ENCODE measurements at regions not wholly inside any gene's neighbourhood (a gene's known extent, or its start where the extent isn't known, plus 50 kb on each side); places are given as distances from the start of the nearest gene placed in this dataset.
A peak's percentile ranks its signal among the peaks of the same experiment; 100 is the strongest.

GRCh38 chr7:21193895-21194294 is 234.0 kb upstream of the SP4 start:
- intact Hi-C loops (cut with DNase I), result no loop called here
- Histone ChIP-seq H3K27ac (ENCODE audit: low read length) (no peak overlapping the region), H3K4me1 (ENCODE audit: control insufficient read depth, insufficient read depth, low read length) (no peaks in the 10 kb centered on the region), H3K9me3 (ENCODE audit: control insufficient read depth, low read length) (no peaks in the 10 kb centered on the region), H3K4me3 (ENCODE audit: low read length) (no peak overlapping the region), H3K27me3 (ENCODE audit: control insufficient read depth, insufficient read depth) (no peaks in the 10 kb centered on the region)
- DNase-seq (no peak), ATAC-seq (no peak)
- WGBS, result 64% methylated on average over 2 of the region's 2 CpGs

DNA sequence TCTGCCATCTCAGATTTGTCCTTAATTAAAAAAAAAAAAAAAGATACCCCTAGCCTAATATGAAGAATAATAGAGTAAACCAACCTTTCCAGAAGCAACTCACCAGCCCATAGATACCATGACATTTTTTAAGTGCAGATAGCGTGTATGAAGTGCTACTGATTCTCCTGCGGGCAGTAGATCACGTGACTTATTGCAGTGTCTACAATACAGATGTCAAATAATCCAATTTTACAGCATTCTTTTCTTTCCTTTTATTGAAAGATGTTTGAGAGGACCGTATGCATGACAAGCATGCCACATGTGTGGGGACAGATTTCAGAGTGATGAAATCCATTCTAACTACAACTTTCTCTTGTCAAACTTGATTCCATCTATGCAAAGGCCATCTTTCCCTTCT is 232.9 kb upstream of the SP4 start:
- no peaks in the 10 kb centered on the region for H3K27me3 ChIP-seq (ENCODE audit: control insufficient read depth, insufficient read depth)
- intact Hi-C loops (cut with DNase I), result no loop called here
- DNase-seq (no peak), ATAC-seq (no peak)
- no peak overlapping the region for H3K27ac ChIP-seq (ENCODE audit: low read length)
- no peaks in the 10 kb centered on the region for H3K4me1 ChIP-seq (ENCODE audit: control insufficient read depth, insufficient read depth, low read length)
- H3K9me3 ChIP-seq (ENCODE audit: control insufficient read depth, low read length), result no peaks in the 10 kb centered on the region
- H3K4me3 ChIP-seq (ENCODE audit: low read length), result no peak overlapping the region
- WGBS, result 72% methylated on average over 4 of the region's 4 CpGs

- no peak for DNase-seq
- 89% methylated on average over 1 of the region's 1 CpG for WGBS
These were observed 229.0 kb upstream of the SP4 start for GRCh38 chr7:21198921-21199320.

DNA sequence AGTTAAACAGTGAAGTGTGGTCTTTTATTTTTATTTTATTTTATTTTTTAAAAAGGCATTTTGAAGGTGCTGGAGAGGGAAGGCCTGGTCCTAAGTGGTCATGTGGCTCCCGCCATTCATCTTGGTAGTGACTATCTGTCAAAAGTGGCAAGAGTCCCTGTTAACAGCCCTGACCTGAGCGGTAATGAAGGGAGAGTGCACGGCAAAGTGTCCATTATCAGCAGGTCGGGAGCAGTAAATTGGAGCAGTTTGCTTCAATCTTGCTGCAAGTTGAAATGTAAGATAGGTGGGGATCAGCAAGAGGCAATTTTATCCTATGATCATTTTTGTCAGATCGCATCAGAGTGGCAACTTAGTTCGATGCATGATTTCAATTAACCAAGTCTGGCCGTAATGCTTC is 227.4 kb upstream of the SP4 start:
- no peak for DNase-seq
- 58% methylated on average over 7 of the region's 7 CpGs for WGBS
- no peaks in the 10 kb centered on the region for H3K27me3 ChIP-seq (ENCODE audit: control insufficient read depth, insufficient read depth)
- no peaks in the 10 kb centered on the region for H3K4me1 ChIP-seq (ENCODE audit: control insufficient read depth, insufficient read depth, low read length)
- no peak overlapping the region for H3K4me3 ChIP-seq (ENCODE audit: low read length)
- no peaks in the 10 kb centered on the region for H3K9me3 ChIP-seq (ENCODE audit: control insufficient read depth, low read length)
- H3K27ac ChIP-seq (ENCODE audit: low read length), result no peak overlapping the region
- no peak for ATAC-seq
- intact Hi-C loops (cut with DNase I), result no loop called here

More at GRCh38 chr7:21198921-21199320, 229.0 kb upstream of the SP4 start:
- Histone ChIP-seq H3K27ac (ENCODE audit: low read length) (no peak overlapping the region), H3K4me1 (ENCODE audit: control insufficient read depth, insufficient read depth, low read length) (no peaks in the 10 kb centered on the region), H3K4me3 (ENCODE audit: low read length) (no peak overlapping the region), H3K27me3 (ENCODE audit: control insufficient read depth, insufficient read depth) (no peaks in the 10 kb centered on the region), H3K9me3 (ENCODE audit: control insufficient read depth, low read length) (no peaks in the 10 kb centered on the region)
- intact Hi-C loops (cut with DNase I), result no loop called here
- ATAC-seq, result no peak

- H3K4me3 ChIP-seq (ENCODE audit: low read length), result no peak overlapping the region
- no peaks in the 10 kb centered on the region for H3K4me1 ChIP-seq (ENCODE audit: control insufficient read depth, insufficient read depth, low read length)
- intact Hi-C loops (cut with DNase I), result no loop called here
- no peaks in the 10 kb centered on the region for H3K27me3 ChIP-seq (ENCODE audit: control insufficient read depth, insufficient read depth)
- WGBS, result 37% methylated on average over 1 of the region's 1 CpG
- DNase-seq, result no peak
- H3K27ac ChIP-seq (ENCODE audit: low read length), result no peak overlapping the region
- H3K9me3 ChIP-seq (ENCODE audit: control insufficient read depth, low read length), result no peaks in the 10 kb centered on the region
- ATAC-seq, result no peak
These were observed 213.2 kb upstream of the SP4 start for GRCh38 chr7:21214657-21215056.

- Histone ChIP-seq H3K9me3 (ENCODE audit: control insufficient read depth, low read length) (no peaks in the 10 kb centered on the region), H3K27me3 (ENCODE audit: control insufficient read depth, insufficient read depth) (no peaks in the 10 kb centered on the region), H3K27ac (ENCODE audit: low read length) (no peak overlapping the region), H3K4me1 (ENCODE audit: control insufficient read depth, insufficient read depth, low read length) (no peaks in the 10 kb centered on the region), H3K4me3 (ENCODE audit: low read length) (no peak overlapping the region)
- DNase-seq (no peak), ATAC-seq (no peak)
- intact Hi-C loops (cut with DNase I), result no loop called here
- WGBS, result 83% methylated on average over 1 of the region's 1 CpG
These were observed 212.6 kb upstream of the SP4 start for GRCh38 chr7:21215307-21215706.

- intact Hi-C loops (cut with DNase I), result no loop called here
- Histone ChIP-seq H3K27ac (ENCODE audit: low read length) (no peak overlapping the region), H3K4me1 (ENCODE audit: control insufficient read depth, insufficient read depth, low read length) (no peaks in the 10 kb centered on the region), H3K4me3 (ENCODE audit: low read length) (no peak overlapping the region), H3K9me3 (ENCODE audit: control insufficient read depth, low read length) (no peaks in the 10 kb centered on the region), H3K27me3 (ENCODE audit: control insufficient read depth, insufficient read depth) (no peaks in the 10 kb centered on the region)
- 43% methylated on average over 1 of the region's 1 CpG for WGBS
- no peak for DNase-seq
- no peak for ATAC-seq
These were observed 210.5 kb upstream of the SP4 start for GRCh38 chr7:21217365-21217764.

DNA sequence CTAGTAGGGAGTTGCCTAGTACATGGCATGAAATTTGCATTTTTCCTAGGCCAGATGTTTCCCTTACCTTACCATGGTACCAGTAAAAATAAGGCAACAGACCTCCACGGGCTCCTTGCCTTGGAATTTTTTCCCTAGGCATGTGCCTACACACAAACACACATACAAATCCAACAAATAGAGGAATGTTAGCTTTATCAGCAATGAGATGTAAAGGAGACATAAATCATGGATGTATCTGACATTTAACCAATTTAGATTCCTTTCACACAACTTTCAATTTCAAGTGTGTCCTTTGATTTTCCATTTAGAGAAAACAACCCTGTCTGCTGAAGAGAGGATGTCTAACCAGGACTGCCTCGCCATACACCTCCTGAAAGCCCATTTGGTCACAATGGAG is 209.7 kb upstream of the SP4 start:
- Histone ChIP-seq H3K4me3 (ENCODE audit: low read length) (no peak overlapping the region), H3K27ac (ENCODE audit: low read length) (no peak overlapping the region), H3K27me3 (ENCODE audit: control insufficient read depth, insufficient read depth) (no peaks in the 10 kb centered on the region), H3K9me3 (ENCODE audit: control insufficient read depth, low read length) (no peaks in the 10 kb centered on the region), H3K4me1 (ENCODE audit: control insufficient read depth, insufficient read depth, low read length) (no peaks in the 10 kb centered on the region)
- DNase-seq (no peak), ATAC-seq (no peak)
- WGBS, result 71% methylated on average over 2 of the region's 2 CpGs
- intact Hi-C loops (cut with DNase I), result no loop called here

DNA sequence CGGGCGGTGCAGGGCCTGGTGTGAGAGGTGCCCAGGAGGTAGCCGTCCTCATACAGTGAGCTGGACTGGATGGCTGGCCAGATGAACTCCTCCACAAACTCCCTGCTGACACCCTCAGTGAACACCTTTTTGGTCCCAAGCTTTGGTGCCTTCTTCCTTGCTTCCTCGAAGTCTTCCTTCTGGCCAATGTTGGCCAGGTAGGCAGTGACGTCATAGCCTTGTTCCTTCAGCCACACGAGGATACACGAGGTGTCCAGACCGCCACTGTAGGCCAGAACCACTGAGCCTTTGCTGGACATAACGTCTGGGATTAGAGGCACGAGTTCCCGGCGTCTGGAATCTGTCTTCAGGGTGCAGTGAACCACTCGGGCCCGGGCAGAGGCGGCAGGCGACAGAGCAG is 206.8 kb upstream of the SP4 start:
- Histone ChIP-seq H3K9me3 (ENCODE audit: control insufficient read depth, low read length) (no peaks in the 10 kb centered on the region), H3K4me1 (ENCODE audit: control insufficient read depth, insufficient read depth, low read length) (no peaks in the 10 kb centered on the region), H3K27me3 (ENCODE audit: control insufficient read depth, insufficient read depth) (no peaks in the 10 kb centered on the region), H3K4me3 (ENCODE audit: low read length) (no peak overlapping the region), H3K27ac (ENCODE audit: low read length) (no peak overlapping the region)
- ATAC-seq (no peak), DNase-seq (peak in 1 of 3 donors; percentile 33)
- 88% methylated on average over 16 of the region's 16 CpGs for WGBS
- intact Hi-C loops (cut with DNase I), result no loop called here

- Histone ChIP-seq H3K27ac (ENCODE audit: low read length) (no peak overlapping the region), H3K9me3 (ENCODE audit: control insufficient read depth, low read length) (no peaks in the 10 kb centered on the region), H3K4me1 (ENCODE audit: control insufficient read depth, insufficient read depth, low read length) (no peaks in the 10 kb centered on the region), H3K4me3 (ENCODE audit: low read length) (no peak overlapping the region), H3K27me3 (ENCODE audit: control insufficient read depth, insufficient read depth) (no peaks in the 10 kb centered on the region)
- 54% methylated on average over 5 of the region's 5 CpGs for WGBS
- ATAC-seq, result no peak
- no peak for DNase-seq
- intact Hi-C loops (cut with DNase I), result no loop called here
These were observed 189.3 kb upstream of the SP4 start for GRCh38 chr7:21238400-21239116.

GRCh38 chr7:21243265-21243664 is 184.6 kb upstream of the SP4 start:
- no peak overlapping the region for H3K4me3 ChIP-seq (ENCODE audit: low read length)
- no peak for ATAC-seq
- H3K27ac ChIP-seq (ENCODE audit: low read length), result no peak overlapping the region
- WGBS, result 42% methylated on average over 3 of the region's 3 CpGs
- no peak for DNase-seq
- H3K4me1 ChIP-seq (ENCODE audit: control insufficient read depth, insufficient read depth, low read length), result no peaks in the 10 kb centered on the region
- H3K27me3 ChIP-seq (ENCODE audit: control insufficient read depth, insufficient read depth), result peaks cover 7% of the 10 kb centered on the region
- intact Hi-C loops (cut with DNase I), result no loop called here
- H3K9me3 ChIP-seq (ENCODE audit: control insufficient read depth, low read length), result no peaks in the 10 kb centered on the region
